GM10248 (cell line): ENCODE measurements at regions not wholly inside any gene's neighbourhood (a gene's known extent, or its start where the extent isn't known, plus 50 kb on each side); places are given as distances from the start of the nearest gene placed in this dataset.

Experiments used
- CTCF ChIA-PET: fragments of 300-600 bp; sonication (Branson Sonifier 250); formaldehyde crosslinking; extraction: SDS; loops from one replicate; lab custom pipeline; 2021; ENCODE audit warnings: antibody characterized with exemption; lab: Yijun Ruan, JAX
- POLR2A ChIA-PET: fragments of 350-650 bp; sonication (Branson Sonifier 250); formaldehyde crosslinking; extraction: SDS; loops from one replicate; lab custom pipeline; 2020; ENCODE audit warnings: antibody characterized with exemption; lab: Yijun Ruan, JAX
- DNase-seq: peaks from one replicate; pipeline ENCODE4 v3.0.0; 2012; ENCODE audit errors: extremely low spot score
- TF ChIP-seq, protein P1 (sequence below): IDR thresholded peaks from 2 replicates; pipeline ENCODE4 v1.5.1; 2012; ENCODE audit warnings: mild to moderate bottlenecking, low read depth; ENCODE audit errors: extremely low read depth, missing control alignments, control extremely low read depth

DNA sequence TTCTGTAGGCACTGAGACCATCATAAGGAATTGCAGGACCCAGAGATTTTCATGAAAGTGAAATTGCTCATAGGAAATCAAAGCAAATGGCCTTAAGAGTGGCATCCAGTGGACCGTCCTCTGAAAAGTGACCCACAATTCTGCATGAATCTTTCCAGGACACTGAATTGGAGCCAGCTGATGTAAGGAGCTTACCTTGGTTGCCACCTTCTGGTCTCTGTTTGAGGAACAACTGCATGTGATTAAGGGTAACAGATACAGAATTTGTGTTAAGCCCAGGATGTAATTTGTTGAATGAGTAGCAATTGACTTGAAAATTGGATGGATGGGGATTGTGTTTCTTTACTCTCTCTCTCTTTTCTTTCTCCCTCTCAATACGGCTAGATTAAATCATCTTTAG, 49.9 kb upstream of the GAS1 start:
- POLR2A ChIA-PET: no interaction called here
- CTCF ChIA-PET: no interaction called here

DNA sequence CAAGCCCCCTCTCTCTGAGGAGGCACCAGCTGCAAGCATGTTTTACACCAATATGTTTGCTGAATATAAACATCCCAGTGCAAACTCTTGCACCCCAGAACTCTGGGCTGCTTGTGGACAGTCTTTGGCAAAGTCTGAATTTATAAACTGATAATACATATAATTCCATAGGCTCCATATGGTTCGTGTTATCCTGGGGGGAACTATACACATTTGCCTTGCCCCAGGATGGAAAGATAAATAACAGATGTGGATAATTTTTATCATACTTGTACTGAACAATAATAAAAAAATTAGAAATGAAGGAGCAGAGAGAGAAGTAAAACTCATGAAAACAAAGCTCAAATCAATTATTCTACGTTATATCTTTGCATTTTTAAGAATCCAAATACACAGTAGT, 50.6 kb upstream of the GAS1 start:
- POLR2A ChIA-PET: no interaction called here
- TF ChIP-seq, protein P1, sequence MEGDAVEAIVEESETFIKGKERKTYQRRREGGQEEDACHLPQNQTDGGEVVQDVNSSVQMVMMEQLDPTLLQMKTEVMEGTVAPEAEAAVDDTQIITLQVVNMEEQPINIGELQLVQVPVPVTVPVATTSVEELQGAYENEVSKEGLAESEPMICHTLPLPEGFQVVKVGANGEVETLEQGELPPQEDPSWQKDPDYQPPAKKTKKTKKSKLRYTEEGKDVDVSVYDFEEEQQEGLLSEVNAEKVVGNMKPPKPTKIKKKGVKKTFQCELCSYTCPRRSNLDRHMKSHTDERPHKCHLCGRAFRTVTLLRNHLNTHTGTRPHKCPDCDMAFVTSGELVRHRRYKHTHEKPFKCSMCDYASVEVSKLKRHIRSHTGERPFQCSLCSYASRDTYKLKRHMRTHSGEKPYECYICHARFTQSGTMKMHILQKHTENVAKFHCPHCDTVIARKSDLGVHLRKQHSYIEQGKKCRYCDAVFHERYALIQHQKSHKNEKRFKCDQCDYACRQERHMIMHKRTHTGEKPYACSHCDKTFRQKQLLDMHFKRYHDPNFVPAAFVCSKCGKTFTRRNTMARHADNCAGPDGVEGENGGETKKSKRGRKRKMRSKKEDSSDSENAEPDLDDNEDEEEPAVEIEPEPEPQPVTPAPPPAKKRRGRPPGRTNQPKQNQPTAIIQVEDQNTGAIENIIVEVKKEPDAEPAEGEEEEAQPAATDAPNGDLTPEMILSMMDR: no peak
- CTCF ChIA-PET: no interaction called here
- no peak for DNase-seq

More for the DNA sequence above, 49.9 kb upstream of the GAS1 start:
- DNase-seq: no peak
- TF ChIP-seq, protein P1: no peak

DNA sequence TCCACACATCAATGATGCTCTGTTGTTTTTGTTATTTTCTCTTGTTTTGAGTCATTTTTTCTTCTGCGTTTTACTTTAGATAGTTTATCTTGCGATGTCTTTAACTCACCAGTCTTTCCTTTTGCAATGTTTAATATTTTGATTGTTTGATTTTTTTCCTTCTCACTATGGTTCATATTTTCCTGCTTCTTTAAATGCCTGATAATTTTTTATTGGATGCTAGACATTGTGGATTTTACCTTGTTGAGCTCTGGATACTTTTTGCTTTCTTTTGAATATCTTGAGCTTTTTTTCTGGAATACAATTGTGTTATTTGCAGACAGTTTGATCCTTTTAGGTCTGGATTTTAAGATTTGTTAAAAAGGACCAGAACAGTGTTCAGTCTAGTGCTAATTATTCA, 55.2 kb upstream of the GAS1 start:
- DNase-seq: no peak
- ChIA-PET POLR2A (no interaction called here), CTCF (no interaction called here)
- TF ChIP-seq, protein P1: no peak

DNA sequence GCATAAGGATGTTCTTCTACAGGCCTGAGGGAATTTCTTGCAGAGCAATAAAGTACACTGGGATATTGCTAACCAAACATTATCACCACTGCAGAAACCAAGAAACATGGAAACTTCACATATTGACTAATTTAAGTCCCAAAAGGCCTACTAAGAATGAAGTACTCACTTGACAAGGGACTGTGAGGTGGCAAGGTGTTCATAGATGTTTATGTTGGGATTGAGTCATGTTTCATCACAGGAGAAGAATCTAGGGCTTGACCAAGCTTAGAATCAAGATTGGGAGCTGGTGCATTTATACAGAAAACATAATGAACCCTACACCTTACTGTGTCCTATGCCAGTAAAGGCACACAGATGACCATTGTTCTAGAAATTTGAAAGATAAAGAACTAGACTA, 56.7 kb upstream of the GAS1 start:
- TF ChIP-seq, protein P1: no peak
- DNase-seq: no peak
- ChIA-PET POLR2A (no interaction called here), CTCF (no interaction called here)

DNA sequence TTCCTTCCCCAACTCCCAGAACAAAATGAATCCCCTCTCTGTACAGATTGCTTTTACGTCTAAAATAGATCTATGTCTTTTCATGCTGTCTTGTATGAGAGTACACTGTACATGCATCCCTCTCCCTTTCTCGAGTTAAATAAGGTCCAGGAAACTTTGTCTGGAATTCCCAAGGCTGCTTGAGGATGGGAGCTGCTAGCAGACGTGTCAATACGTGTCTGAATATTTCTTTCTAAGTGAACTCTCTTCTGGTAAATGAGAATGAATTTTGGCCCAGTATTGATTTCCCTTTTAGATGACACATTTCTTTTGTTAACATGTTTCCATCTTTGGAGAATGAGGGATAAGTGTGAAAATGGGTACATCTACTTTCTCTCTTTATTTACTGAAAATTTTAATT, 59.6 kb upstream of the GAS1 start:
- no peak for DNase-seq
- TF ChIP-seq, protein P1: no peak
- CTCF ChIA-PET: interaction anchor here (1.2 kb wide), 1 partner anchor 25 kb away, joined by 3 read pairs; no protein-coding TSS in a partner anchor
- POLR2A ChIA-PET: no interaction called here

DNA sequence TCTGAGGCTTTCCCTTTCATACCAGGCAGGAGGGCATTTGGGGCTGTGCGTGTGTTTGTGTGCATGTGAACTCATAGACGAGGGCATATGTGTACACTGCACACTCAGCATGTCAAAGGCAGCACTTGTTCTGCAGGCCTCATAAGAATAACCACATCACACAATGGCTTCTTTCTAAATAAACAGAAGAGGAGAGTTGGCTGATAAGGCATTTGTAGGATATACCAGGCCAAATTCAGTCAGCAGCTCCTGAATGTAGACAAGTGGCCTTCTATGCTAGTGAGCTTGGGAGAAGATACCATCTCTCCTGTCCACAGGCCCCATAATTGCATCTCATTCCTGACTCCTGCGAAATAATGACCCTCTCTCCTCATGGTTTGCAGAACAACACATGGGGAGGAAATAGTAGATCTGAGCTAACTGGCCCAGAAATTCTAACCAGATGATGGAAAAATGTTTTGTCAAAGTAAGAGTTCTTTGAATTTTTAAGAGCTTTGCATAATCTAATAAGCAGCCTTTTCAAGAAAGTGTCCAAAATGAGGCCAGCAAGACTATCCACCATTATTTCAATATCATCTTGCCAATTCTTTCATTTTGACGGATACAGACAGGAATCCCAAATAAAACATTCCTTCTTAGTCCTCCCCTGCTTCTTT, 60.5 kb upstream of the GAS1 start:
- ChIA-PET CTCF (interaction anchor here (0.9 to 1.2 kb wide), 2 partner anchors 24 to 47 kb away, joined by 3 read pairs; no protein-coding TSS in a partner anchor), POLR2A (no interaction called here)
- TF ChIP-seq, protein P1: no peak
- DNase-seq: no peak
